ENCODE measurements at regions not wholly inside any gene's neighbourhood (a gene's known extent, or its start where the extent isn't known, plus 50 kb on each side); places are given as distances from the start of the nearest gene placed in this dataset.

DNA sequence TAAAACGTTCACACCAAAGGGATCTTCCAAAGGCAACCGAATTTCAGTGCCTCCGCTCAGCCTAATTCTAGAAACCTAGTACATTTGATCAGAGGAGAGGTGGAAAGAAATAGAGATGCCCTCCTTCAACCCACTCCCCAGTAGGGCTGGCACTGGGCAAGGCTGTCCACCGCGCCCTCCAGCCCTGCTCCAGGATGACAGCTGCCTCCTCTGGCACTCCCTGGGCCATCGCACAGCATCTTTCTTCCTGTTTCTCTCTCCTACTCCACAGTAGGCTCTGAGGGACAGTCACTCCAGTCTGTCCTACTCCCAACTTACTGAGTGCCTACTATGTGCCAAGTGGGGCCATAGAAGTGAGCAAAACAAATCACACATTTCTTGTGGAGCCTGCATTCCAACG lies 226.2 kb downstream of the SKIDA1 start:
- Mint-ChIP-seq H3K4me1 (ENCODE audit: unreplicated experiment) (peaks cover 14% of the 10 kb centered on the region), H3K4me3 (ENCODE audit: unreplicated experiment) (no peak overlapping the region), H3K9me3 (ENCODE audit: unreplicated experiment) (no peaks in the 10 kb centered on the region), H3K27ac (ENCODE audit: unreplicated experiment) (no peak overlapping the region), H3K27me3 (ENCODE audit: unreplicated experiment) (peaks cover 3% of the 10 kb centered on the region), H3K36me3 (ENCODE audit: low read depth, unreplicated experiment) (no peaks in the 10 kb centered on the region)
- TF ChIP-seq, protein P1, sequence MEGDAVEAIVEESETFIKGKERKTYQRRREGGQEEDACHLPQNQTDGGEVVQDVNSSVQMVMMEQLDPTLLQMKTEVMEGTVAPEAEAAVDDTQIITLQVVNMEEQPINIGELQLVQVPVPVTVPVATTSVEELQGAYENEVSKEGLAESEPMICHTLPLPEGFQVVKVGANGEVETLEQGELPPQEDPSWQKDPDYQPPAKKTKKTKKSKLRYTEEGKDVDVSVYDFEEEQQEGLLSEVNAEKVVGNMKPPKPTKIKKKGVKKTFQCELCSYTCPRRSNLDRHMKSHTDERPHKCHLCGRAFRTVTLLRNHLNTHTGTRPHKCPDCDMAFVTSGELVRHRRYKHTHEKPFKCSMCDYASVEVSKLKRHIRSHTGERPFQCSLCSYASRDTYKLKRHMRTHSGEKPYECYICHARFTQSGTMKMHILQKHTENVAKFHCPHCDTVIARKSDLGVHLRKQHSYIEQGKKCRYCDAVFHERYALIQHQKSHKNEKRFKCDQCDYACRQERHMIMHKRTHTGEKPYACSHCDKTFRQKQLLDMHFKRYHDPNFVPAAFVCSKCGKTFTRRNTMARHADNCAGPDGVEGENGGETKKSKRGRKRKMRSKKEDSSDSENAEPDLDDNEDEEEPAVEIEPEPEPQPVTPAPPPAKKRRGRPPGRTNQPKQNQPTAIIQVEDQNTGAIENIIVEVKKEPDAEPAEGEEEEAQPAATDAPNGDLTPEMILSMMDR (IDR thresholded peaks at IDR 0.05; ENCODE audit: unreplicated experiment): no peak
- no peak for DNase-seq (ENCODE audit: low spot score)

DNA sequence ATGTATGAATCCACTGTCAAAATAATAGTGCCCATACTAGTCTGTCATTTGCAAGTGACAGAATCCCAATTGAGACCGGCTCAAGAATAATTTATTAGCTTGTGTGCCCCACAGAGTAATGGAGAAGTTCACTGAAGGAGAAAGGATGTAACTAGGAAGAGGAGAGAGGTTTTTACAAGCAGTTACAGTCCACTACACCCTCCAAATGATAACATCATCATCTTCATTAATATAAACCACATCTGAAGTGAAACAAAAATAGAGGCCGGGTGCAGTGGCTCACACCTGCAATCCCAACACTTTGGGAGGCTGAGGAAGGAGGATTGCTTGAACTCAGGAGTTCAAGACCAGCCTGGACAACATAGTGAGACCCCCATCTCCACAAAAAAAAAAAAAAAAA lies 226.8 kb downstream of the SKIDA1 start:
- no peaks in the 10 kb centered on the region for H3K36me3 Mint-ChIP-seq (ENCODE audit: low read depth, unreplicated experiment)
- H3K4me1 Mint-ChIP-seq (ENCODE audit: unreplicated experiment): peaks cover 20% of the 10 kb centered on the region
- H3K4me3 Mint-ChIP-seq (ENCODE audit: unreplicated experiment): no peak overlapping the region
- H3K27me3 Mint-ChIP-seq (ENCODE audit: unreplicated experiment): peaks cover 3% of the 10 kb centered on the region
- no peak for DNase-seq (ENCODE audit: low spot score)
- TF ChIP-seq, protein P1 (IDR thresholded peaks at IDR 0.05; ENCODE audit: unreplicated experiment): no peak
- no peak overlapping the region for H3K27ac Mint-ChIP-seq (ENCODE audit: unreplicated experiment)
- no peaks in the 10 kb centered on the region for H3K9me3 Mint-ChIP-seq (ENCODE audit: unreplicated experiment)

DNA sequence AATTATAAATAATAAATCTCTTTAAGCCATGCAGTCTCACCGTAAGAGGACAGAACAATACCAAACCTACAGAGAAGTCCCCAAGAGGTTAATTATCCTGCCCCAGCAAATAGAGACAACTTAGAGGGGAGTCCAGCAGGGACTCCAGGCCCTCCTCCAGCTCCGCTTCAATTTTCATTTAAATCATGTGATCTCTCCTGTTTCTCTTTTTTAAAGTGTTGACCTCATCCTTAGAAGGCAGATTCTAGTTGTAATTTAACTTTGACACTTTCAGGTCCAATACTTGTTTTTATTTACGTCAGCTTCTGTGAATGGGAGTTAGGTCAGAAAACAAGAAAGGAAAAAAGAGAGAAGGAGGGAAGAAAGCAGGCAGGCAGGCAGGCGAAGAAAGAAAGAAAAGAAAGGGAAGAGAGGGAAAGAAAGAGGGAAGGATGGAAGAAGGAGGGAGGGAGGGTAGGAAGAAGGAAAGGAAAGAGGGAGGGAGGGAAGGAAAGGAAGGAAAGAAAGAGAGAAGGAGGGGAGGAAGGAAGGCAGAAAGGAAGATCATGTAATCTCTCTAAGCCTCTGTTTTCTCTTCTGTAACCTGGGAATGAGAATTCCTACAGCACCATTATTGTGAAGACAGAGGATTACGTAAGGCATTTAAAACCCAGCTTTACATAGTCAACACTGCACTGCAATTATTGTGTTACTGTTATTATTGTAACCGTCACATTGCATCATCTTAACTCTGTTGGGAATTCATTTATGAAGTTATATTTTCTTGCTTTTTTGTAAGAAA lies 227.7 kb downstream of the SKIDA1 start:
- Mint-ChIP-seq H3K36me3 (ENCODE audit: low read depth, unreplicated experiment) (no peaks in the 10 kb centered on the region), H3K4me1 (ENCODE audit: unreplicated experiment) (peaks cover 27% of the 10 kb centered on the region), H3K27ac (ENCODE audit: unreplicated experiment) (no peak overlapping the region), H3K4me3 (ENCODE audit: unreplicated experiment) (no peak overlapping the region), H3K9me3 (ENCODE audit: unreplicated experiment) (no peaks in the 10 kb centered on the region), H3K27me3 (ENCODE audit: unreplicated experiment) (peaks cover 3% of the 10 kb centered on the region)
- DNase-seq (ENCODE audit: low spot score): no peak
- TF ChIP-seq, protein P1 (IDR thresholded peaks at IDR 0.05; ENCODE audit: unreplicated experiment): no peak

DNA sequence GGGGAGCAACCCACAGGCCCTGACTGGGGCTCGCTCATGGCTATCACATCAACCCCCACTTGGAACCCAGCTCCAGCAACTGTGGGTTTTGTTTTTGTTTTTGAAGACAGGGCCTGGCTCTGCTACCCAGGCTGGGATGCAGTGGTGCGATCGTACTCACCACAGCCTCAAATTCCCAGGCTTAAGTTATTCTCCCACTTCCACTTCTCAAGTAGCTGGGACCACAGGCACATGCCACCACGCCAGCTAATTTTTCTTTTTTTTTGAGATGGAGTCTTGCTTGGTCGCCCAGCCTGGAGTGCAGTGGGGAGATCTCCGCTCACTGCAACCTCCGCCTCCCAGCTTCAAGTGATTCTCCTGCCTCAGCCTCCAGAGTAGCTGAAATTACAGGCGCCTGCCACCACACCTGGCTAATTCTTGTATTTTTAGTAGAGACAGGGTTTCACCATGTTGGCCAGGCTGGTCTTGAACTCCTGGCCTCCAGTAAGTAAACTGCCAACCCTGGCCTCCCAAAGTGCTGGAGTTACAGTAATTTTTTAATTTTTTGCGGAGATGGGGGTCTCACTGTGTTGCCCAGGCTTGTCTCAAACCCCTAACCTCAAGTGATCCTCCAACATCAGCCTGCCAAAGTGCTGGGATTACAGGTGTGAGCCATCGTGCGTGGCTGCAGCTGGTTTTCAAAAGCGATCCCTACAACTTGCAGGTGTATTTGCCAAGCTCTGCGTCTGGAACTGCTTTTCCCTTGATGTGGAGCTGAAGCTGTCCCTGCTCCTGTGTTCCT lies 228.7 kb downstream of the SKIDA1 start:
- TF ChIP-seq, protein P1 (IDR thresholded peaks at IDR 0.05; ENCODE audit: unreplicated experiment): no peak
- peaks cover 1% of the 10 kb centered on the region for H3K27me3 Mint-ChIP-seq (ENCODE audit: unreplicated experiment)
- H3K4me1 Mint-ChIP-seq (ENCODE audit: unreplicated experiment): peaks cover 29% of the 10 kb centered on the region
- no peak for DNase-seq (ENCODE audit: low spot score)
- no peak overlapping the region for H3K27ac Mint-ChIP-seq (ENCODE audit: unreplicated experiment)
- no peaks in the 10 kb centered on the region for H3K36me3 Mint-ChIP-seq (ENCODE audit: low read depth, unreplicated experiment)
- no peaks in the 10 kb centered on the region for H3K9me3 Mint-ChIP-seq (ENCODE audit: unreplicated experiment)
- H3K4me3 Mint-ChIP-seq (ENCODE audit: unreplicated experiment): no peak overlapping the region
